Gastrocnemius medialis (tissue), 4 donors: ENCODE measurements at regions not wholly inside any gene's neighbourhood (a gene's known extent, or its start where the extent isn't known, plus 50 kb on each side); places are given as distances from the start of the nearest gene placed in this dataset.

ENCODE experiments used
- ATAC-seq, 2 donors: fragments of 150-250 bp; one replicate each; pipeline ENCODE4 v1.9.1; 2016
- DNase-seq, 2 donors: peaks; one replicate each; pipeline ENCODE4 v3.0.0-alpha.2; 2019
- H3K27ac ChIP-seq, 4 donors: fragments of 200-600 bp; sonication (generic); 1 replicate in 1 of 4; 2 replicates in 3 of 4; pipeline ENCODE4 v1.5.1; 2016 to 2018; ENCODE audit warnings: mild to moderate bottlenecking in 2 of 4, moderate library complexity in 1 of 4
- H3K27me3 ChIP-seq, 3 donors: fragments of 200-600 bp; sonication (generic) in 2 of 3; 1 replicate in 1 of 3; 2 replicates in 2 of 3; pipeline versions ENCODE4 v1.5.1 to v1.6.0; 2016 to 2019; ENCODE audit warnings: mild to moderate bottlenecking in 1 of 3, moderate library complexity in 1 of 3
- H3K36me3 ChIP-seq, 2 donors: fragments of 200-600 bp; sonication (generic) in 1 of 2; one replicate each; pipeline ENCODE4 v1.5.1; 2017 to 2018
- H3K4me1 ChIP-seq, 2 donors: fragments of 200-600 bp; sonication (generic) in 1 of 2; one replicate each; pipeline ENCODE4 v1.5.1; 2016 to 2017; ENCODE audit warnings: mild to moderate bottlenecking in 2 of 2
- H3K4me3 ChIP-seq, 4 donors: fragments of 200-600 bp; sonication (generic) in 3 of 4; 1 replicate in 1 of 4; 2 replicates in 3 of 4; pipeline ENCODE4 v1.5.1; 2016 to 2019; ENCODE audit warnings: mild to moderate bottlenecking in 2 of 4
- H3K9me3 ChIP-seq, 3 donors: fragments of 200-600 bp; sonication (generic) in 2 of 3; 1 replicate in 1 of 3; 2 replicates in 2 of 3; pipeline ENCODE4 v1.5.1; 2016 to 2019
- POLR2A ChIP-seq, 2 donors: fragments of 450-650 bp; IDR thresholded peaks; one replicate each; pipeline ENCODE4 v1.6.1; 2017; ENCODE audit warnings: antibody characterized with exemption in 2 of 2, mild to moderate bottlenecking in 2 of 2, moderate library complexity in 2 of 2
- in situ Hi-C, 4 donors: fragments of 200-750 bp; cut with MboI; loops; one replicate each; pipeline versions ENCODE4 v1.15.0 to v1.8.0; 2017; ENCODE audit warnings: low sequenced_read_pairs in 4 of 4
- intact Hi-C: fragments of 100-400 bp; cut with DNase I; formaldehyde crosslinking; loops from one replicate; pipeline ENCODE4 v1.15.1; 2023; ENCODE audit warnings: low total_unique reads
- TF ChIP-seq, protein P1 (sequence below), 5 experiments: fragments of 450-650 bp in 3 of 5; fragments of 200-600 bp in 2 of 5; sonication (generic) in 2 of 5; IDR thresholded peaks in 4 of 5; conservative IDR thresholded peaks in 1 of 5; 1 replicate in 4 of 5; 2 replicates in 1 of 5; pipeline ENCODE4 v1.5.1; 2016 to 2019; ENCODE audit warnings: antibody characterized with exemption in 5 of 5, mild to moderate bottlenecking in 3 of 5, moderate library complexity in 3 of 5

DNA sequence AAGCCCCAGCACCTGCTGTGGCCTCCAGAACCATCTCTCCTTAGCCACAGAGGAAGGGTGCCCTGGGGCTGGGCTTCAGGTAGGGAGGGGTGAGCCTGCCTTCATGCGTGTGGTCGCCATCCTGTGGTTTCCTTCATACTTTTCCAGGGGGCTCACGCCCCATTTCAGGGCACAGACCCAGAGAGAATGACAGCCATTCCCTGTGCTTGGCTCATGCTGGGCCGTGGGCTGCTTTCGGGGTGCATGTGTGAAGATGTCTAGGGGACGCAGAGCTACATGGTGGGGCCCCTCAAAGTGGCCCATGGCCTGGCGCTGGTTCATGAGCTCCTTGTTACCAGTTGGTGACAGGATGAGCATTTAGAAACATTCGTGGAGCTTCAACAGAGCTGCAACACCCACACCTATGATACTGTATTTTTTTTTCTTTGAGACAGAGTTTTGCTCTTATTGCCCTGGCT lies 190.3 kb upstream of the SLC24A3 start:
- Histone ChIP-seq H3K36me3 (no peaks in the 10 kb centered on the region), H3K9me3 (no peaks in the 10 kb centered on the region), H3K4me1 (peaks cover 5 to 9% of the 10 kb centered on the region in 2 donors), H3K27me3 (no peaks in the 10 kb centered on the region), H3K27ac (no peak overlapping the region), H3K4me3 (no peak overlapping the region)
- DNase-seq: no peak
- in situ Hi-C loops: no loop called here
- ATAC-seq: no peak
- TF ChIP-seq, protein P1, sequence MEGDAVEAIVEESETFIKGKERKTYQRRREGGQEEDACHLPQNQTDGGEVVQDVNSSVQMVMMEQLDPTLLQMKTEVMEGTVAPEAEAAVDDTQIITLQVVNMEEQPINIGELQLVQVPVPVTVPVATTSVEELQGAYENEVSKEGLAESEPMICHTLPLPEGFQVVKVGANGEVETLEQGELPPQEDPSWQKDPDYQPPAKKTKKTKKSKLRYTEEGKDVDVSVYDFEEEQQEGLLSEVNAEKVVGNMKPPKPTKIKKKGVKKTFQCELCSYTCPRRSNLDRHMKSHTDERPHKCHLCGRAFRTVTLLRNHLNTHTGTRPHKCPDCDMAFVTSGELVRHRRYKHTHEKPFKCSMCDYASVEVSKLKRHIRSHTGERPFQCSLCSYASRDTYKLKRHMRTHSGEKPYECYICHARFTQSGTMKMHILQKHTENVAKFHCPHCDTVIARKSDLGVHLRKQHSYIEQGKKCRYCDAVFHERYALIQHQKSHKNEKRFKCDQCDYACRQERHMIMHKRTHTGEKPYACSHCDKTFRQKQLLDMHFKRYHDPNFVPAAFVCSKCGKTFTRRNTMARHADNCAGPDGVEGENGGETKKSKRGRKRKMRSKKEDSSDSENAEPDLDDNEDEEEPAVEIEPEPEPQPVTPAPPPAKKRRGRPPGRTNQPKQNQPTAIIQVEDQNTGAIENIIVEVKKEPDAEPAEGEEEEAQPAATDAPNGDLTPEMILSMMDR (IDR thresholded peaks at IDR 0.05 in 4 of 5, conservative IDR thresholded peaks at IDR 0.05 in 1 of 5): no peak
- no peak for TF ChIP-seq POLR2A (IDR thresholded peaks at IDR 0.05)
- intact Hi-C loops: no loop called here

DNA sequence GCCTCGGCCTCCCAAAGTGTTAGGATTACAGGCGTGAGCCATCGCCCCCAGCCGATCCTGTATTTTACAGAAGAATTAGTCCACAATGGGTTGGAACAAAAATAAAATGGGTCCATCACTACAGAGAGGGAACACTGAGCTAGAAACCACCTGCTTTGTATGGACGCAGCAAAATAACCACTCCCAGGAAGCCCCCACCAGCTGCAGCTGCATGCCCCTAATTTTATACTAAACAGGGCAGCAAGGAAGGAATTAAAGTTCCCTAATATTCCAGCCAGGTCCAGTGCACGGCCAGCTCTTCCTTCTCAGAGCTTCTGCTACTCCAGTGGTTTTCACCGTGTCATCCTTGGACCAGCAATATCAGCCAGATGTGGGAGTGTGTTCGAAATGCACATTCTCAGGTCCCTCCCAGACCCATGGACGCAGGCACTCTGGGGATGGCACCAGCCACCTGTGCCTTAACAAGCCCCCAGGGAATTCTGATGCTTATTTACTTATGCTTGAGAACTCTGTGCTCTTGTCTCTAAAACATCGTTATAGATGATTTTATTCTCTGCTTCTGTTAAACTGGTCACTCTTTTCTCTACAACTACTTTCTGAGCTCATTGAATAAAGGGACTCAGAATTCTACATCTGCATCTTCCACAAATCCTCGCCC lies 189.5 kb upstream of the SLC24A3 start:
- in situ Hi-C loops: no loop called here
- H3K4me1 ChIP-seq: peaks cover 5 to 9% of the 10 kb centered on the region in 2 donors
- no peaks in the 10 kb centered on the region for H3K27me3 ChIP-seq
- ATAC-seq (no peak), DNase-seq (no peak)
- no peaks in the 10 kb centered on the region for H3K36me3 ChIP-seq
- intact Hi-C loops: no loop called here
- H3K9me3 ChIP-seq: no peaks in the 10 kb centered on the region
- H3K27ac ChIP-seq: no peak overlapping the region
- TF ChIP-seq, protein P1 (IDR thresholded peaks at IDR 0.05 in 4 of 5, conservative IDR thresholded peaks at IDR 0.05 in 1 of 5): no peak
- no peak for TF ChIP-seq POLR2A (IDR thresholded peaks at IDR 0.05)
- no peak overlapping the region for H3K4me3 ChIP-seq

DNA sequence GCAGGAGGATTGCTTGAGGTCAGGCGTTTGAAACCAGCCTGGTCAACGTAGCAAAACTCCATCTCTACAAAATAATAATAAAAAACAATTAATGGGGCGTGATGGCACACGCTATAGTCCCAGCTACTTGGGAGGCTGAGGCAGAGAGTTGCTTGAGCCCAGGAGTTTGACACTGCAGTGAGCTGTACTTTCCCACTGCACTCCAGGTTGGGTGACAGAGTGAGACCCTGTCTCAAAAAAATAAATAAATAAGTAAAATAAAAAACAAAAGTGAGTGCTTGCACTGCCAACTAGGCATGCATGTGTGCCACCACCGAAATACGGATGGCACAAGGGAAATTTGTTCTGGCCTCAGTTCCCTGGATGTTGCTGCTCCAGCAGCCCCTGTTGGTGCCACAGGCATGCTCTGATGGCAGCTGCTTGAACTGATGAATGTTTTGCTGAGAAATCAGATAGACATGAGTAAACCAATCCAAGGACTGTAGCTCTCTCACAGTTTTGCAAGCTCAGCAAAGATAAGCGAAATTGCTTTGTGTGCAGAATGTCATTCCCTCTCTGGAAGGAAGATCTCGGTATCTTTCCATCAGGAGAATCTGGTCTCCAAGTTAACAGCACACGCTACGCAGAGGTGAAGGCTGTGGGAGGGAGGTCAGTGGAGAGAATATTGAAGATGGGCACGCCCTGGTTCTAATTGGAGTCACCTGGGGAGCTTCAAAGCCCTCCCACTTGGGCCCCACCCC lies 188.0 kb upstream of the SLC24A3 start:
- Histone ChIP-seq H3K27ac (no peak overlapping the region), H3K27me3 (no peaks in the 10 kb centered on the region), H3K4me3 (no peak overlapping the region), H3K36me3 (no peaks in the 10 kb centered on the region), H3K9me3 (no peaks in the 10 kb centered on the region), H3K4me1 (peaks cover 5 to 9% of the 10 kb centered on the region in 2 donors)
- TF ChIP-seq POLR2A (IDR thresholded peaks at IDR 0.05): no peak
- TF ChIP-seq, protein P1 (IDR thresholded peaks at IDR 0.05 in 4 of 5, conservative IDR thresholded peaks at IDR 0.05 in 1 of 5): no peak
- intact Hi-C loops (no loop called here), in situ Hi-C loops (loop anchor here in 1 of 4 donors (25.0 kb wide), 1 partner anchor 113 kb away; no protein-coding TSS in a partner anchor)
- ATAC-seq: no peak
- DNase-seq: no peak

DNA sequence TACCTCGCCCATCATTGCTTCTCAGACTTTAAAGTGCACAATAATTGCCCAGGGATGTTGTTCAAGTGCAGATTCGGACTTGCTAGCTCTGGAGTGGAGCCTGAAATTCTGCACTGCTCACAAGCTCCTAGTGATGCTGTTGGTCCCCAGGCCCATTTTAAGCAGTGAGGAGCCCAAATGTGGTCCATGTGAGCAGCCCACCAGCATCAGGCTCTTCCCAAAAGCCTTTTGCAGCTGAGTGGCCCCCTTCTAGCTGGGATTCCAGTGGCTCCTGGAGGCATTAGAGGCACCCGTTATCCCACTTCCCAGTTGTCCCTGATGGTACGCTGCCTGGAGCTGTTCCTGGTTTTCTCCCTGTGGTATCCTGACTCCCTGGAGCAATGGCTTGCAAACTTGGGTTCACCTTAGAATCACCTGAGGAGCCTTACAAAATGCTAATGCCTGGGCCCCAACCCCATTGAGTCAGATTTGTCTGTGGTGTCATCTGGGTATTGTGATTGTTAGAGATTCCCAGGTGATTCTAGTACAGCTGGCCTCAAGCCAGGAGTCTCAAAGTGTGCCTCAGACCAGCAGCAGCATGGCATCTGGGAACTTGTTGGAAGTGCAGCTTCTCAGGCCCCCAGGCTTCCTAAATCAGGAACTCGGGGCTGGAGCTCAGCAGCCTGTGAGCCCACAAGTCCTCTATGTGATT lies 186.9 kb upstream of the SLC24A3 start:
- Histone ChIP-seq H3K9me3 (no peaks in the 10 kb centered on the region), H3K4me1 (peaks cover 5 to 9% of the 10 kb centered on the region in 2 donors), H3K4me3 (no peak overlapping the region), H3K27me3 (no peaks in the 10 kb centered on the region), H3K36me3 (no peaks in the 10 kb centered on the region), H3K27ac (no peak overlapping the region)
- ATAC-seq: no peak
- TF ChIP-seq, protein P1 (IDR thresholded peaks at IDR 0.05 in 4 of 5, conservative IDR thresholded peaks at IDR 0.05 in 1 of 5): no peak
- no peak for DNase-seq
- in situ Hi-C loops (loop anchor here in 1 of 4 donors (25.0 kb wide), 1 partner anchor 112 kb away; no protein-coding TSS in a partner anchor), intact Hi-C loops (no loop called here)
